ENCODE measurements at regions not wholly inside any gene's neighbourhood (a gene's known extent, or its start where the extent isn't known, plus 50 kb on each side); places are given as distances from the start of the nearest gene placed in this dataset.

- no peaks in the 10 kb centered on the region for H3K79me2 ChIP-seq (ENCODE audit: low read length)
These were observed 1427.1 kb downstream of the LRRC4C start for GRCh38 chr11:40032331-40032730.

DNA sequence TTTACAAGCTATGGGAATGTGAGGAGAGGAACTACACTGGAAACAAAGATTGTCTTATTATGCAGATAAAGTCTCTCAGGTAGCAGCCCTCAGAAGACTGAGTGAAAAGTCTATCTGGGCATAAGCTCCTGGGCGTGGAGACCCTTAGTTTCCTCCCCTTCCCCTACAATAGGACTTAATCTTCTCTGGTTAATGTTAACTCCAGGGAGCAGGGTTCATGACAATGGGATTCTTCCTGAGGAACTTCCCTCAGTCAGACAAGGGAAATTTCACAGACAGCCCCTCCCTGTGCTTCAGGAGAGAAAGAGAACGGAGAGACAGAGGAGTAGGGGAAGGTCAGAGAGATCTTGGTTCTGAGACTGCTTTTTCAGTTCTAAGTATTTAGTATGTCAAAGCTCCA lies 1428.6 kb downstream of the LRRC4C start:
- Histone ChIP-seq H3K36me3 (replicated peaks; ENCODE audit: low read depth, low read length) (no peaks in the 10 kb centered on the region), H4K20me1 (ENCODE audit: insufficient read depth, low read length) (no peaks in the 10 kb centered on the region), H3K79me2 (ENCODE audit: low read length) (no peaks in the 10 kb centered on the region), H3K9me3 (ENCODE audit: insufficient read depth, low read length) (no peaks in the 10 kb centered on the region), H3K4me2 (ENCODE audit: low read length) (no peak overlapping the region), H3K9ac (ENCODE audit: low read length) (no peak overlapping the region), H3K27ac (ENCODE audit: low read length) (no peak overlapping the region), H2AFZ (ENCODE audit: low read depth, low read length) (no peak overlapping the region), H3K27me3 (ENCODE audit: low read depth, low read length) (no peaks in the 10 kb centered on the region), H3K4me3 (ENCODE audit: low read length) (no peak overlapping the region), H3K4me1 (ENCODE audit: low read length) (no peaks in the 10 kb centered on the region)
- TF ChIP-seq EZH2phosphoT487 (IDR thresholded peaks at IDR 0.05; ENCODE audit: low read depth), result no peak
- TF ChIP-seq, protein P1, sequence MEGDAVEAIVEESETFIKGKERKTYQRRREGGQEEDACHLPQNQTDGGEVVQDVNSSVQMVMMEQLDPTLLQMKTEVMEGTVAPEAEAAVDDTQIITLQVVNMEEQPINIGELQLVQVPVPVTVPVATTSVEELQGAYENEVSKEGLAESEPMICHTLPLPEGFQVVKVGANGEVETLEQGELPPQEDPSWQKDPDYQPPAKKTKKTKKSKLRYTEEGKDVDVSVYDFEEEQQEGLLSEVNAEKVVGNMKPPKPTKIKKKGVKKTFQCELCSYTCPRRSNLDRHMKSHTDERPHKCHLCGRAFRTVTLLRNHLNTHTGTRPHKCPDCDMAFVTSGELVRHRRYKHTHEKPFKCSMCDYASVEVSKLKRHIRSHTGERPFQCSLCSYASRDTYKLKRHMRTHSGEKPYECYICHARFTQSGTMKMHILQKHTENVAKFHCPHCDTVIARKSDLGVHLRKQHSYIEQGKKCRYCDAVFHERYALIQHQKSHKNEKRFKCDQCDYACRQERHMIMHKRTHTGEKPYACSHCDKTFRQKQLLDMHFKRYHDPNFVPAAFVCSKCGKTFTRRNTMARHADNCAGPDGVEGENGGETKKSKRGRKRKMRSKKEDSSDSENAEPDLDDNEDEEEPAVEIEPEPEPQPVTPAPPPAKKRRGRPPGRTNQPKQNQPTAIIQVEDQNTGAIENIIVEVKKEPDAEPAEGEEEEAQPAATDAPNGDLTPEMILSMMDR (IDR thresholded peaks at IDR 0.05; ENCODE audit: low read depth, low read length), result no peak

More at GRCh38 chr11:40032331-40032730, 1427.1 kb downstream of the LRRC4C start:
- no peak overlapping the region for H3K9ac ChIP-seq (ENCODE audit: low read length)
- 0 out of 2 replicates have a peak overlapping the region, but pooled peaks have one; percentile 26 for H2AFZ ChIP-seq (ENCODE audit: low read depth, low read length)
- no peaks in the 10 kb centered on the region for H4K20me1 ChIP-seq (ENCODE audit: insufficient read depth, low read length)
- no peaks in the 10 kb centered on the region for H3K27me3 ChIP-seq (ENCODE audit: low read depth, low read length)
- no peak overlapping the region for H3K4me3 ChIP-seq (ENCODE audit: low read length)
- H3K4me2 ChIP-seq (ENCODE audit: low read length), result no peak overlapping the region
- no peaks in the 10 kb centered on the region for H3K9me3 ChIP-seq (ENCODE audit: insufficient read depth, low read length)
- H3K27ac ChIP-seq (ENCODE audit: low read length), result no peak overlapping the region
- TF ChIP-seq, protein P1 (IDR thresholded peaks at IDR 0.05; ENCODE audit: low read depth, low read length), result no peak
- TF ChIP-seq EZH2phosphoT487 (IDR thresholded peaks at IDR 0.05; ENCODE audit: low read depth), result no peak
- no peaks in the 10 kb centered on the region for H3K4me1 ChIP-seq (ENCODE audit: low read length)
- no peaks in the 10 kb centered on the region for H3K36me3 ChIP-seq (replicated peaks; ENCODE audit: low read depth, low read length)

DNA sequence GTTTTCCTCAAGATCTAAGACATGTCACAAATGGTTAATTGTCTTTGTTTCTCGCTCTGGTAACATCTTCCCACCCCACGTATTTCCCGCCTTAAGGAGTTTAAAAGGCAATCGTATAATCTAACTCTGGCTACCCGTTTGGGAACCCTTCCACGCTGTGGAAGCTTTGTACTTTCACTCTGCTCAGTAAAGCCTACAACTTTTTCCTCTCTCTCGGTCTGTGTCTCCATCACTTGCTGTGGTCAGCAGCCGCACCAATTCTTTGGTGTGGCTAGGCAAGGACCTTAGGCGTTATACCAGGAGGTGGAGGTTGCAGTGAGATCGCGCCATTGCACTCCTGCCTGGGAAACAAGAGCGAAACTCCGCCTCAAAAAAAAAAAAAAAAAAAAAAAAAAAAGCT lies 1430.1 kb downstream of the LRRC4C start:
- TF ChIP-seq EZH2phosphoT487 (IDR thresholded peaks at IDR 0.05; ENCODE audit: low read depth), result no peak
- TF ChIP-seq, protein P1 (IDR thresholded peaks at IDR 0.05; ENCODE audit: low read depth, low read length), result no peak
- no peak overlapping the region for H3K4me2 ChIP-seq (ENCODE audit: low read length)
- no peaks in the 10 kb centered on the region for H4K20me1 ChIP-seq (ENCODE audit: insufficient read depth, low read length)
- H2AFZ ChIP-seq (ENCODE audit: low read depth, low read length), result no peak overlapping the region
- H3K36me3 ChIP-seq (replicated peaks; ENCODE audit: low read depth, low read length), result no peaks in the 10 kb centered on the region
- no peak overlapping the region for H3K4me3 ChIP-seq (ENCODE audit: low read length)
- no peaks in the 10 kb centered on the region for H3K79me2 ChIP-seq (ENCODE audit: low read length)
- H3K4me1 ChIP-seq (ENCODE audit: low read length), result no peaks in the 10 kb centered on the region
- no peaks in the 10 kb centered on the region for H3K9me3 ChIP-seq (ENCODE audit: insufficient read depth, low read length)
- H3K27ac ChIP-seq (ENCODE audit: low read length), result no peak overlapping the region
- no peaks in the 10 kb centered on the region for H3K27me3 ChIP-seq (ENCODE audit: low read depth, low read length)
- H3K9ac ChIP-seq (ENCODE audit: low read length), result no peak overlapping the region

GRCh38 chr11:40027720-40028119 lies 1431.7 kb downstream of the LRRC4C start:
- H3K27ac ChIP-seq (ENCODE audit: low read length), result no peak overlapping the region
- no peaks in the 10 kb centered on the region for H3K4me1 ChIP-seq (ENCODE audit: low read length)
- no peak overlapping the region for H3K4me2 ChIP-seq (ENCODE audit: low read length)
- no peak overlapping the region for H3K9ac ChIP-seq (ENCODE audit: low read length)
- H3K27me3 ChIP-seq (ENCODE audit: low read depth, low read length), result no peaks in the 10 kb centered on the region
- H3K9me3 ChIP-seq (ENCODE audit: insufficient read depth, low read length), result no peaks in the 10 kb centered on the region
- H2AFZ ChIP-seq (ENCODE audit: low read depth, low read length), result no peak overlapping the region
- H3K79me2 ChIP-seq (ENCODE audit: low read length), result no peaks in the 10 kb centered on the region
- no peaks in the 10 kb centered on the region for H3K36me3 ChIP-seq (replicated peaks; ENCODE audit: low read depth, low read length)
- no peaks in the 10 kb centered on the region for H4K20me1 ChIP-seq (ENCODE audit: insufficient read depth, low read length)
- no peak overlapping the region for H3K4me3 ChIP-seq (ENCODE audit: low read length)
- TF ChIP-seq, protein P1 (IDR thresholded peaks at IDR 0.05; ENCODE audit: low read depth, low read length), result no peak
